Transverse colon (tissue), 4 donors: ENCODE measurements at regions not wholly inside any gene's neighbourhood (a gene's known extent, or its start where the extent isn't known, plus 50 kb on each side); places are given as distances from the start of the nearest gene placed in this dataset.

Source experiments
- DNase-seq: peaks from one replicate; pipeline ENCODE4 v3.0.0-alpha.2; 2019
- H3K27ac ChIP-seq, 4 donors: fragments of 200-600 bp; sonication (generic); 2 replicates each; pipeline ENCODE4 v1.5.1; 2016 to 2018; ENCODE audit warnings: inconsistent platforms in 4 of 4
- H3K27me3 ChIP-seq: fragments of 200-600 bp; sonication (generic); 2 replicates; pipeline ENCODE4 v1.5.1; 2017; ENCODE audit warnings: inconsistent platforms
- H3K36me3 ChIP-seq, 4 donors: fragments of 200-600 bp; sonication (generic); 2 replicates each; pipeline ENCODE4 v1.5.1; 2017 to 2019; ENCODE audit warnings: inconsistent platforms in 4 of 4
- H3K4me1 ChIP-seq, 4 donors: fragments of 200-600 bp; sonication (generic); 2 replicates each; pipeline ENCODE4 v1.5.1; 2017 to 2020; ENCODE audit warnings: inconsistent platforms in 4 of 4
- H3K4me3 ChIP-seq, 4 donors: fragments of 200-600 bp; sonication (generic); 1 replicate in 1 of 4; 2 replicates in 3 of 4; pipeline versions ENCODE4 v1.5.1 to v1.6.1; 2017 to 2019; ENCODE audit warnings: inconsistent platforms in 4 of 4
- H3K9me3 ChIP-seq, 2 donors: fragments of 200-600 bp; sonication (generic); 2 replicates each; pipeline ENCODE4 v1.5.1; 2017 to 2019; ENCODE audit warnings: inconsistent platforms in 2 of 2
- CTCF ChIP-seq, 5 experiments: fragments of 200-600 bp in 3 of 5; fragments of 450-650 bp in 2 of 5; sonication (generic) in 3 of 5; IDR thresholded peaks; 1 replicate in 2 of 5; 2 replicates in 3 of 5; pipeline ENCODE4 v1.5.1; 2016 to 2017; ENCODE audit warnings: antibody characterized with exemption in 5 of 5, inconsistent platforms in 3 of 5, mild to moderate bottlenecking in 2 of 5, moderate library complexity in 1 of 5
- EP300 ChIP-seq: sonication (generic); formaldehyde crosslinking; IDR thresholded peaks from one replicate; pipeline ENCODE4 v1.6.1; 2017; ENCODE audit warnings: antibody characterized with exemption, low read depth
- POLR2A ChIP-seq: fragments of 450-650 bp; IDR thresholded peaks from one replicate; pipeline ENCODE4 v1.6.1; 2016; ENCODE audit warnings: antibody characterized with exemption, mild to moderate bottlenecking, moderate library complexity
- POLR2AphosphoS5 ChIP-seq, 3 donors: sonication (generic); formaldehyde crosslinking; IDR thresholded peaks; one replicate each; pipeline ENCODE4 v1.6.1; 2016; ENCODE audit warnings: antibody characterized with exemption in 3 of 3
- whole genome bisulfite sequencing, 2 donors: methylation state at CpG; one replicate each; pipeline ENCODE4 v1.1.5; 2018; ENCODE audit warnings: low coverage in 1 of 2; 5-methylcytosine and 5-hydroxymethylcytosine counted together
- in situ Hi-C, 4 donors: fragments of 200-750 bp; cut with MboI; loops; one replicate each; pipeline versions ENCODE4 v1.15.0 to v1.15.1; 2017; ENCODE audit warnings: low sequenced_read_pairs in 3 of 4, low pct_ligation_motif_present in 1 of 4, low pct_unique_long_range_greater_than_20kb in 1 of 4
- intact Hi-C: fragments of 100-400 bp; cut with DNase I; formaldehyde crosslinking; loops from one replicate; pipeline ENCODE4 v1.15.1; 2023; ENCODE audit warnings: low total_unique reads

GRCh38 chr4:24256066-24256465, 328.3 kb downstream of the DHX15 start:
- H3K27ac ChIP-seq, result no peak overlapping the region
- no peaks in the 10 kb centered on the region for H3K9me3 ChIP-seq
- TF ChIP-seq POLR2AphosphoS5 (IDR thresholded peaks at IDR 0.05) (no peak), EP300 (no peak), CTCF (IDR thresholded peaks at IDR 0.05) (no peak), POLR2A (no peak)
- 71 to 79% methylated on average over 4 of the region's 4 CpGs for WGBS, 2 donors
- no peaks in the 10 kb centered on the region for H3K36me3 ChIP-seq
- no peak for DNase-seq
- no peak overlapping the region for H3K4me3 ChIP-seq
- intact Hi-C loops (no loop called here), in situ Hi-C loops (no loop called here)
- H3K4me1 ChIP-seq, result no peaks in the 10 kb centered on the region
- H3K27me3 ChIP-seq, result no peaks in the 10 kb centered on the region

- DNase-seq, result no peak
- Histone ChIP-seq H3K4me1 (peaks cover 0 to 12% (median 0%) of the 10 kb centered on the region in 4 donors), H3K9me3 (no peaks in the 10 kb centered on the region), H3K36me3 (no peaks in the 10 kb centered on the region), H3K27ac (no peak overlapping the region), H3K27me3 (no peaks in the 10 kb centered on the region), H3K4me3 (no peak overlapping the region)
- TF ChIP-seq POLR2A, result no peak
- TF ChIP-seq EP300, result no peak
- TF ChIP-seq CTCF (IDR thresholded peaks at IDR 0.05), result no peak
- no peak for TF ChIP-seq POLR2AphosphoS5 (IDR thresholded peaks at IDR 0.05)
- 53 to 58% methylated on average over 2 of the region's 2 CpGs for WGBS, 2 donors
- intact Hi-C loops, result no loop called here
- in situ Hi-C loops, result no loop called here
Measured at GRCh38 chr4:24252121-24252520, 332.2 kb downstream of the DHX15 start.

- Histone ChIP-seq H3K4me1 (peaks cover 0 to 12% (median 0%) of the 10 kb centered on the region in 4 donors), H3K36me3 (no peaks in the 10 kb centered on the region), H3K27ac (no peak overlapping the region), H3K4me3 (no peak overlapping the region), H3K9me3 (no peaks in the 10 kb centered on the region), H3K27me3 (no peaks in the 10 kb centered on the region)
- no peak for DNase-seq
- in situ Hi-C loops (no loop called here), intact Hi-C loops (no loop called here)
- no peak for TF ChIP-seq CTCF (IDR thresholded peaks at IDR 0.05)
- no peak for TF ChIP-seq EP300
- TF ChIP-seq POLR2A, result no peak
- no peak for TF ChIP-seq POLR2AphosphoS5 (IDR thresholded peaks at IDR 0.05)
- WGBS, 2 donors, result 74 to 87% methylated on average over 2 of the region's 2 CpGs
Measured at GRCh38 chr4:24251589-24251988, 332.8 kb downstream of the DHX15 start.

- H3K27me3 ChIP-seq, result no peaks in the 10 kb centered on the region
- no peaks in the 10 kb centered on the region for H3K9me3 ChIP-seq
- TF ChIP-seq POLR2AphosphoS5 (IDR thresholded peaks at IDR 0.05) (no peak), CTCF (IDR thresholded peaks at IDR 0.05) (no peak), POLR2A (no peak), EP300 (no peak)
- H3K4me3 ChIP-seq, result no peak overlapping the region
- no peaks in the 10 kb centered on the region for H3K36me3 ChIP-seq
- H3K4me1 ChIP-seq, result peaks cover 0 to 12% (median 0%) of the 10 kb centered on the region in 4 donors
- intact Hi-C loops (no loop called here), in situ Hi-C loops (no loop called here)
- no peak for DNase-seq
- 43 to 80% methylated on average over 2 to 5 of the region's 5 CpGs for WGBS, 2 donors
- no peak overlapping the region for H3K27ac ChIP-seq
Measured at GRCh38 chr4:24249972-24250371, 334.4 kb downstream of the DHX15 start.
